ENCODE measurements at regions not wholly inside any gene's neighbourhood (a gene's known extent, or its start where the extent isn't known, plus 50 kb on each side); places are given as distances from the start of the nearest gene placed in this dataset.

- no peak for TF ChIP-seq CTCF (IDR thresholded peaks at IDR 0.05)
- no peaks in the 10 kb centered on the region for H3K4me1 ChIP-seq
- no peak overlapping the region for H3K4me3 ChIP-seq
- intact Hi-C loops (cut with DNase I), result no loop called here
- no peaks in the 10 kb centered on the region for H3K27me3 ChIP-seq (ENCODE audit: insufficient read depth in 3 of 3, low read length in 2 of 3)
- no peaks in the 10 kb centered on the region for H3K36me3 ChIP-seq (ENCODE audit: insufficient read depth in 1 of 2, low read depth in 1 of 2)
- peaks cover 3% of the 10 kb centered on the region for H3K9me3 ChIP-seq
- no peak overlapping the region for H3K27ac ChIP-seq
- DNase-seq (no peak), ATAC-seq (no peak)
These were observed 69.3 kb upstream of the FSCB start for GRCh38 chr14:44576356-44576755.

- ATAC-seq, result no peak
- no peak overlapping the region for H3K27ac ChIP-seq
- no peak for TF ChIP-seq CTCF (IDR thresholded peaks at IDR 0.05)
- H3K9me3 ChIP-seq, result no peaks in the 10 kb centered on the region
- H3K4me1 ChIP-seq, result no peaks in the 10 kb centered on the region
- H3K36me3 ChIP-seq (ENCODE audit: insufficient read depth in 1 of 2, low read depth in 1 of 2), result no peaks in the 10 kb centered on the region
- no peaks in the 10 kb centered on the region for H3K27me3 ChIP-seq (ENCODE audit: insufficient read depth in 3 of 3, low read length in 2 of 3)
- WGBS, 3 donors, result 68 to 85% (median 70%) methylated on average over 1 of the region's 1 CpG
- intact Hi-C loops (cut with DNase I), result no loop called here
- DNase-seq, result no peak
- no peak overlapping the region for H3K4me3 ChIP-seq
These were observed 60.9 kb upstream of the FSCB start for GRCh38 chr14:44567997-44568396.

GRCh38 chr14:44565968-44566367 lies 58.9 kb upstream of the FSCB start:
- H3K9me3 ChIP-seq, result no peaks in the 10 kb centered on the region
- DNase-seq (no peak), ATAC-seq (no peak)
- no peak for TF ChIP-seq CTCF (IDR thresholded peaks at IDR 0.05)
- intact Hi-C loops (cut with DNase I), result no loop called here
- no peaks in the 10 kb centered on the region for H3K27me3 ChIP-seq (ENCODE audit: insufficient read depth in 3 of 3, low read length in 2 of 3)
- H3K36me3 ChIP-seq (ENCODE audit: insufficient read depth in 1 of 2, low read depth in 1 of 2), result no peaks in the 10 kb centered on the region
- no peaks in the 10 kb centered on the region for H3K4me1 ChIP-seq
- no peak overlapping the region for H3K4me3 ChIP-seq
- no peak overlapping the region for H3K27ac ChIP-seq

GRCh38 chr14:44564908-44565307 lies 57.8 kb upstream of the FSCB start:
- intact Hi-C loops (cut with DNase I), result no loop called here
- H3K36me3 ChIP-seq (ENCODE audit: insufficient read depth in 1 of 2, low read depth in 1 of 2), result no peaks in the 10 kb centered on the region
- no peaks in the 10 kb centered on the region for H3K9me3 ChIP-seq
- H3K4me3 ChIP-seq, result no peak overlapping the region
- H3K27ac ChIP-seq, result no peak overlapping the region
- no peaks in the 10 kb centered on the region for H3K27me3 ChIP-seq (ENCODE audit: insufficient read depth in 3 of 3, low read length in 2 of 3)
- no peaks in the 10 kb centered on the region for H3K4me1 ChIP-seq
- no peak for DNase-seq
- 48 to 59% (median 51%) methylated on average over 2 of the region's 2 CpGs for WGBS, 3 donors
- no peak for ATAC-seq
- TF ChIP-seq CTCF (IDR thresholded peaks at IDR 0.05), result no peak

Data from psoas muscle (tissue), 7 donors.